ENCODE measurements at regions not wholly inside any gene's neighbourhood (a gene's known extent, or its start where the extent isn't known, plus 50 kb on each side); places are given as distances from the start of the nearest gene placed in this dataset.
"Not testable (repeated sequence)": the region's sequence is repeated elsewhere in the genome, so short reads cannot be mapped to it uniquely, and the experiment has no call there.

DNA sequence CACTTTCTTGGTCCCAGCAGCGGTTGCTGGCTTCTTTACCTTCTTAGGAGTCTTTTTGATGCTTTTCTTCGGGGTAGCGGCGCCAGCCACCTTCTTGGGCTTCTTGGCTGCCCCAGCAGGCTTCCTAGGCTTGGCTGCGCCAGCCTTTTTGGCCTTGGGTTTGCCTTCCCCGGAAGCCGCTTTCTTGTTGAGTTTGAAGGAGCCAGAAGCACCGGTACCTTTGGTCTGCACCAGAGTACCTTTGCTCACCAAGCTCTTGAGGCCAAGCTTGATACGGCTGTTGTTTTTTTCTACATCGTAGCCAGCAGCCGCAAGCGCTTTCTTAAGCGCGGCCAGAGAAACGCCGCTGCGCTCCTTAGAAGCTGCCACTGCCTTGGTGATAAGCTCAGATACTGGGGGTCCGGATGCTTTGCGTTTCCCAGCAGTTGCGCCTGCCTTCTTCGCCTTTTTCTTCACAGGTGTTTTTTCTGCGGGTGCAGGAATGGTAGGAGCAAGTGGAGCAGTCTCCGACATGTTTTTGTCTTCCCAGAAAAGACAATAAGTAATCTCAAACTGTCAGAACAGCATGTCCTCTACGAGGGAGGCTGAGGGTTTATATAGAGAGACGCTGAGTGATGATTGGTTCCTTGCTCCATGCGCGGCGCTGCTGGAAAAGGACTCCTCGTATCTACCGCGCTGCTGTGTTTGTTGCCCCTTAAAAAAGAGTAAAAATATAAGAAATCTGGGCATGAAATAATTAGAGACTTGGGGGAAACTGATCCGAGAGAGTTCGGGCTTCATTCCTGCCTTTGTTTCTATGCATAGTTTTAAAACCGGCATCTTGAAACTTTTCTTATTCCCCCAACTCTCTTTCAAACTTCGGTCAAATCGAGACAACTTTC, 130.3 kb upstream of the BTN3A2 start:
- Histone ChIP-seq H3K27ac (ENCODE audit: low read depth in 2 of 2, low read length in 2 of 2) (peak overlapping the region; percentile 48 to 51), H3K4me1 (ENCODE audit: control insufficient read depth in 2 of 3, insufficient read depth in 2 of 3, low read depth in 1 of 3, low read length in 3 of 3) (peaks cover 0 to 6% (median 0%) of the 10 kb centered on the region in 3 donors), H3K9me3 (ENCODE audit: control insufficient read depth in 2 of 3, insufficient read depth in 1 of 3, low read length in 3 of 3) (no peaks in the 10 kb centered on the region), H3K27me3 (ENCODE audit: control insufficient read depth, insufficient read depth, low read length) (no peaks in the 10 kb centered on the region), H3K9ac (ENCODE audit: low read length in 3 of 3) (peak overlapping the region; percentile 29 to 86 (median 64)), H3K4me3 (ENCODE audit: low read length in 3 of 3) (peak overlapping the region; percentile 63 to 76 (median 67)), H3K36me3 (ENCODE audit: control insufficient read depth in 2 of 3, insufficient read depth in 3 of 3, low read length in 3 of 3) (no peaks in the 10 kb centered on the region)
- no peak for FAIRE-seq
- DNase-seq = peak in 4 of 5 donors; percentile 92 to 98 (median 96)
- TF ChIP-seq CTCF (IDR thresholded peaks at IDR 0.05; ENCODE audit: borderline replicate concordance, extremely low read depth, insufficient read depth) = no peak
- intact Hi-C loops (cut with DNase I) = no loop called here

DNA sequence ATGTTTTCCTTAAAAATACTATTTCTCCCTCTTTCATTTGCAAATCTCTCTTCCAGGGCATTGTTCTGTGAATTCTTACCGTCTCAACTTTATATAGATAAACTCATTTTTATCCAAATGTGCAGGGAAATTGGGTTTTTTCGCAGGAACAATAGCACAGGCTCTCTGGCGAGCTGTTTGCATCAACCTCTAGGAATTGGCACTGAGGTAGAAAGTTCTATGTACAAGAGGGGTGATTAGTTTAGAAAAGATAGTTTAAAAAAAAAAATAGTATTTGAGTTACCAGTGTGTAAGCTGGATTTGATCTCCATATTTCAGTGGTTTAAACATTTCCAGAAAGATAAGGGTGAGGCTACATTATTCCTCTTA, 129.7 kb upstream of the BTN3A2 start:
- no peak for TF ChIP-seq CTCF (IDR thresholded peaks at IDR 0.05; ENCODE audit: borderline replicate concordance, extremely low read depth, insufficient read depth)
- FAIRE-seq = no peak
- H3K27ac ChIP-seq (ENCODE audit: low read depth in 2 of 2, low read length in 2 of 2) = no peak overlapping the region
- H3K27me3 ChIP-seq (ENCODE audit: control insufficient read depth, insufficient read depth, low read length) = no peaks in the 10 kb centered on the region
- H3K9ac ChIP-seq (ENCODE audit: low read length in 3 of 3) = peak overlapping the region in 1 of 3 donors; percentile 86
- H3K4me1 ChIP-seq (ENCODE audit: control insufficient read depth in 2 of 3, insufficient read depth in 2 of 3, low read depth in 1 of 3, low read length in 3 of 3) = peaks cover 0 to 6% (median 0%) of the 10 kb centered on the region in 3 donors
- H3K9me3 ChIP-seq (ENCODE audit: control insufficient read depth in 2 of 3, insufficient read depth in 1 of 3, low read length in 3 of 3) = no peaks in the 10 kb centered on the region
- DNase-seq = peak in 1 of 5 donors; percentile 64
- H3K36me3 ChIP-seq (ENCODE audit: control insufficient read depth in 2 of 3, insufficient read depth in 3 of 3, low read length in 3 of 3) = no peaks in the 10 kb centered on the region
- H3K4me3 ChIP-seq (ENCODE audit: low read length in 3 of 3) = peak overlapping the region in 2 of 3 donors; percentile 63 to 76
- intact Hi-C loops (cut with DNase I) = no loop called here

- H3K27me3 ChIP-seq (ENCODE audit: control insufficient read depth, insufficient read depth, low read length); intact Hi-C loops (cut with DNase I): not testable (repeated sequence)
Observed at GRCh38 chr6:26239415-26239814, 125.6 kb upstream of the BTN3A2 start.

More at GRCh38 chr6:26239415-26239814, 125.6 kb upstream of the BTN3A2 start:
- H3K4me1 ChIP-seq (ENCODE audit: control insufficient read depth in 2 of 3, insufficient read depth in 2 of 3, low read depth in 1 of 3, low read length in 3 of 3); H3K4me3 ChIP-seq (ENCODE audit: low read length in 3 of 3); H3K9me3 ChIP-seq (ENCODE audit: control insufficient read depth in 2 of 3, insufficient read depth in 1 of 3, low read length in 3 of 3); H3K27ac ChIP-seq (ENCODE audit: low read depth in 2 of 2, low read length in 2 of 2); FAIRE-seq; H3K36me3 ChIP-seq (ENCODE audit: control insufficient read depth in 2 of 3, insufficient read depth in 3 of 3, low read length in 3 of 3); H3K9ac ChIP-seq (ENCODE audit: low read length in 3 of 3): not testable (repeated sequence)
- DNase-seq = peak in 1 of 5 donors; percentile 25

All from kidney (tissue), 13 donors.